ENCODE measurements at regions not wholly inside any gene's neighbourhood (a gene's known extent, or its start where the extent isn't known, plus 50 kb on each side); places are given as distances from the start of the nearest gene placed in this dataset.
"Not testable (repeated sequence)": the region's sequence is repeated elsewhere in the genome, so short reads cannot be mapped to it uniquely, and the experiment has no call there.

GRCh38 chr6:144922120-144922722, 637.1 kb downstream of the UTRN start:
- DNase-seq (ENCODE audit: low spot score), result no peak

- not testable (repeated sequence) for DNase-seq (ENCODE audit: low spot score)
These were observed 637.8 kb downstream of the UTRN start for GRCh38 chr6:144922771-144923490.

- not testable (repeated sequence) for DNase-seq (ENCODE audit: low spot score)
These were observed 638.3 kb downstream of the UTRN start for GRCh38 chr6:144923491-144923787.

GRCh38 chr6:144928847-144929246, 643.7 kb downstream of the UTRN start:
- no peak for DNase-seq (ENCODE audit: low spot score)

GRCh38 chr6:144929262-144929661, 644.1 kb downstream of the UTRN start:
- DNase-seq (ENCODE audit: low spot score), result no peak

- peak; percentile 22 for DNase-seq (ENCODE audit: low spot score)
These were observed 646.3 kb downstream of the UTRN start for GRCh38 chr6:144931172-144932035.

- no peak for DNase-seq (ENCODE audit: low spot score)
These were observed 647.5 kb downstream of the UTRN start for GRCh38 chr6:144932621-144933020.

- DNase-seq (ENCODE audit: low spot score), result no peak
These were observed 650.0 kb downstream of the UTRN start for GRCh38 chr6:144935181-144935580.

- no peak for DNase-seq (ENCODE audit: low spot score)
These were observed 650.5 kb downstream of the UTRN start for GRCh38 chr6:144935661-144936060.

- no peak for DNase-seq (ENCODE audit: low spot score)
These were observed 651.6 kb downstream of the UTRN start for GRCh38 chr6:144936764-144937163.

GRCh38 chr6:144939921-144940320, 654.8 kb downstream of the UTRN start:
- DNase-seq (ENCODE audit: low spot score), result no peak

GRCh38 chr6:144944106-144944505, 659.0 kb downstream of the UTRN start:
- no peak for DNase-seq (ENCODE audit: low spot score)

GRCh38 chr6:144947398-144947976, 662.4 kb downstream of the UTRN start:
- no peak for DNase-seq (ENCODE audit: low spot score)

GRCh38 chr6:144951730-144952437, 666.7 kb downstream of the UTRN start:
- DNase-seq (ENCODE audit: low spot score), result no peak

GRCh38 chr6:144952456-144953240, 667.5 kb downstream of the UTRN start:
- no peak for DNase-seq (ENCODE audit: low spot score)

GRCh38 chr6:144953552-144954240, 668.6 kb downstream of the UTRN start:
- DNase-seq (ENCODE audit: low spot score), result no peak

GRCh38 chr6:144954241-144954556, 669.1 kb downstream of the UTRN start:
- no peak for DNase-seq (ENCODE audit: low spot score)

- no peak for DNase-seq (ENCODE audit: low spot score)
These were observed 670.3 kb downstream of the UTRN start for GRCh38 chr6:144955392-144955791.

GRCh38 chr6:144955859-144956258, 670.7 kb downstream of the UTRN start:
- DNase-seq (ENCODE audit: low spot score), result no peak

- DNase-seq (ENCODE audit: low spot score), result not testable (repeated sequence)
These were observed 671.6 kb downstream of the UTRN start for GRCh38 chr6:144956697-144957096.

All from HuH-7 (cell line).